CD14-positive monocyte (primary cell): ENCODE measurements at regions not wholly inside any gene's neighbourhood (a gene's known extent, or its start where the extent isn't known, plus 50 kb on each side); places are given as distances from the start of the nearest gene placed in this dataset.

ENCODE experiments used
- DNase-seq, 3 donors: peaks; one replicate each; pipeline ENCODE4 v3.0.0-alpha.2; 2011 to 2022
- H2AFZ ChIP-seq: 2 replicates; pipeline ENCODE4 v1.6.0; 2012; ENCODE audit warnings: mild to moderate bottlenecking, low read depth, low read length, inconsistent platforms; ENCODE audit not compliant: insufficient read depth, poor library complexity, severe bottlenecking
- H3K27ac ChIP-seq, 2 donors: 1 replicate in 1 of 2; 2 replicates in 1 of 2; pipeline ENCODE4 v1.5.1; 2012 to 2013; ENCODE audit warnings: low read length in 2 of 2, control low read depth in 1 of 2, inconsistent platforms in 1 of 2, low read depth in 1 of 2, mild to moderate bottlenecking in 1 of 2
- H3K27me3 ChIP-seq, 2 donors: one replicate each; pipeline versions ENCODE4 v1.6.0 to v1.6.1; 2011 to 2013; ENCODE audit warnings: low read length in 2 of 2; ENCODE audit not compliant: control insufficient read depth in 2 of 2, insufficient read depth in 2 of 2
- H3K36me3 ChIP-seq, 2 donors: replicated peaks in 1 of 2; 1 replicate in 1 of 2; 2 replicates in 1 of 2; pipeline versions ENCODE4 v1.5.1 to v1.6.1; 2012 to 2013; ENCODE audit warnings: low read length in 2 of 2, control low read depth in 1 of 2, inconsistent platforms in 1 of 2, mild to moderate bottlenecking in 1 of 2; ENCODE audit not compliant: insufficient read depth in 2 of 2, control insufficient read depth in 1 of 2
- H3K4me1 ChIP-seq, 2 donors: 1 replicate in 1 of 2; 2 replicates in 1 of 2; pipeline versions ENCODE4 v1.5.1 to v1.6.1; 2012 to 2013; ENCODE audit warnings: low read length in 2 of 2, control low read depth in 1 of 2, inconsistent platforms in 1 of 2, mild to moderate bottlenecking in 1 of 2, moderate library complexity in 1 of 2; ENCODE audit not compliant: insufficient read depth in 2 of 2, control insufficient read depth in 1 of 2
- H3K4me2 ChIP-seq: replicated peaks from 2 replicates; pipeline ENCODE3; 2012; ENCODE audit warnings: low read length, moderate library complexity, mild to moderate bottlenecking; ENCODE audit not compliant: poor library complexity, severe bottlenecking; ENCODE audit errors: extremely low read depth
- H3K4me3 ChIP-seq, 3 experiments: fragments of 200-600 bp in 1 of 3; sonication (generic) in 1 of 3; replicated peaks in 1 of 3; 1 replicate in 2 of 3; 2 replicates in 1 of 3; pipeline ENCODE4 v1.5.1; 2011 to 2013; ENCODE audit warnings: low read length in 3 of 3, mild to moderate bottlenecking in 3 of 3, control low read depth in 2 of 3, low read depth in 2 of 3, inconsistent platforms in 1 of 3, moderate library complexity in 1 of 3
- H3K79me2 ChIP-seq: 2 replicates; pipeline ENCODE4 v1.6.0; 2012; ENCODE audit warnings: mild to moderate bottlenecking, control low read depth, inconsistent platforms, low read length, moderate library complexity; ENCODE audit not compliant: insufficient read depth
- H3K9ac ChIP-seq: 2 replicates; pipeline ENCODE4 v1.6.0; 2017; ENCODE audit warnings: low read length, mild to moderate bottlenecking; ENCODE audit not compliant: insufficient read depth, poor library complexity, severe bottlenecking
- H3K9me3 ChIP-seq, 2 donors: replicated peaks in 1 of 2; 1 replicate in 1 of 2; 2 replicates in 1 of 2; pipeline versions ENCODE4 v1.5.1 to v1.6.1; 2012 to 2013; ENCODE audit warnings: low read length in 2 of 2, control low read depth in 1 of 2; ENCODE audit not compliant: control insufficient read depth in 1 of 2, insufficient read depth in 1 of 2
- H4K20me1 ChIP-seq: 2 replicates; pipeline ENCODE4 v1.6.0; 2012; ENCODE audit warnings: mild to moderate bottlenecking, low read length, control low read depth, moderate library complexity; ENCODE audit not compliant: insufficient read depth
- H3K27ac Mint-ChIP-seq, 7 donors: one replicate each; pipeline ENCODE4 v1.8.0; 2020; ENCODE audit warnings: mild to moderate bottlenecking in 7 of 7, mixed read lengths in 7 of 7, moderate library complexity in 6 of 7, inconsistent platforms in 2 of 7
- H3K27me3 Mint-ChIP-seq, 3 donors: one replicate each; pipeline ENCODE4 v1.8.0; 2021 to 2022; ENCODE audit warnings: low read depth in 3 of 3, mild to moderate bottlenecking in 3 of 3, mixed read lengths in 3 of 3, moderate library complexity in 3 of 3, inconsistent platforms in 1 of 3
- H3K36me3 Mint-ChIP-seq, 2 donors: one replicate each; pipeline ENCODE4 v1.8.0; 2020; ENCODE audit warnings: mixed read lengths in 2 of 2, inconsistent platforms in 1 of 2, mild to moderate bottlenecking in 1 of 2
- H3K4me1 Mint-ChIP-seq: one replicate; pipeline ENCODE4 v1.8.0; 2020; ENCODE audit warnings: mild to moderate bottlenecking, mixed read lengths
- H3K4me3 Mint-ChIP-seq, 2 donors: one replicate each; pipeline ENCODE4 v1.8.0; 2020; ENCODE audit warnings: mild to moderate bottlenecking in 2 of 2, mixed read lengths in 2 of 2, moderate library complexity in 1 of 2
- H3K9me3 Mint-ChIP-seq, 7 donors: one replicate each; pipeline ENCODE4 v1.8.0; 2020 to 2022; ENCODE audit warnings: mixed read lengths in 7 of 7, mild to moderate bottlenecking in 6 of 7, moderate library complexity in 6 of 7, inconsistent platforms in 2 of 7
- CTCF ChIP-seq: fragments of 200-600 bp; IDR thresholded peaks from one replicate; pipeline ENCODE4 v1.8.0; 2022; ENCODE audit warnings: antibody characterized with exemption, mild to moderate bottlenecking
- WGBS: methylation state at CpG from one replicate; pipeline ENCODE4 v1.1.5; 2013; ENCODE audit warnings: missing lambda C conversion rate; ENCODE audit not compliant: insufficient coverage; 5-methylcytosine and 5-hydroxymethylcytosine counted together
- intact Hi-C, 2 donors: fragments of 100-400 bp; cut with micrococcal nuclease; formaldehyde crosslinking; loops; one replicate each; pipeline versions ENCODE4 v1.15.0 to v1.15.1; 2023

- TF ChIP-seq CTCF, result no peak
- Mint-ChIP-seq H3K36me3 (no peaks in the 10 kb centered on the region), H3K27me3 (peaks cover 0 to 2% (median 1%) of the 10 kb centered on the region in 3 donors), H3K4me1 (peaks cover 3% of the 10 kb centered on the region), H3K27ac (no peak overlapping the region), H3K4me3 (no peak overlapping the region), H3K9me3 (no peaks in the 10 kb centered on the region)
- no peak for DNase-seq
- WGBS, result 92% methylated on average over 4 of the region's 8 CpGs
- no peak overlapping the region for H3K9ac ChIP-seq
- H3K27me3 ChIP-seq, result peaks cover 0 to 2% of the 10 kb centered on the region in 2 donors
- no peak overlapping the region for H3K4me2 ChIP-seq
- no peaks in the 10 kb centered on the region for H3K36me3 ChIP-seq
- H4K20me1 ChIP-seq, result no peaks in the 10 kb centered on the region
- no peaks in the 10 kb centered on the region for H3K4me1 ChIP-seq
- no peak overlapping the region for H3K4me3 ChIP-seq
- H3K9me3 ChIP-seq, result no peaks in the 10 kb centered on the region
- intact Hi-C loops, result loop anchor here in 1 of 2 donors (10.0 kb wide), 1 partner anchor 868 kb away; the partner anchor contains the start of gene KLF6
- H3K27ac ChIP-seq, result no peak overlapping the region
- no peaks in the 10 kb centered on the region for H3K79me2 ChIP-seq
- no peak overlapping the region for H2AFZ ChIP-seq
Measured at GRCh38 chr10:4653160-4653559, 172.8 kb upstream of the AKR1E2 start.

GRCh38 chr10:4652111-4653010, 173.6 kb upstream of the AKR1E2 start:
- Histone ChIP-seq H3K36me3 (no peaks in the 10 kb centered on the region), H3K4me3 (no peak overlapping the region), H2AFZ (no peak overlapping the region), H3K4me2 (no peak overlapping the region), H3K27ac (no peak overlapping the region), H3K9ac (no peak overlapping the region), H3K9me3 (no peaks in the 10 kb centered on the region), H4K20me1 (no peaks in the 10 kb centered on the region), H3K79me2 (no peaks in the 10 kb centered on the region), H3K4me1 (no peaks in the 10 kb centered on the region), H3K27me3 (peaks cover 0 to 2% of the 10 kb centered on the region in 2 donors)
- peaks cover 6% of the 10 kb centered on the region for H3K4me1 Mint-ChIP-seq
- no peak overlapping the region for H3K4me3 Mint-ChIP-seq
- 72% methylated on average over 5 of the region's 8 CpGs for WGBS
- no peak overlapping the region for H3K27ac Mint-ChIP-seq
- TF ChIP-seq CTCF, result no peak
- peaks cover 0 to 2% (median 1%) of the 10 kb centered on the region in 3 donors for H3K27me3 Mint-ChIP-seq
- no peak for DNase-seq
- intact Hi-C loops, result loop anchor here in 1 of 2 donors (10.0 kb wide), 1 partner anchor 868 kb away; the partner anchor contains the start of gene KLF6
- H3K9me3 Mint-ChIP-seq, result no peaks in the 10 kb centered on the region
- no peaks in the 10 kb centered on the region for H3K36me3 Mint-ChIP-seq
